ENCODE measurements at regions not wholly inside any gene's neighbourhood (a gene's known extent, or its start where the extent isn't known, plus 50 kb on each side); places are given as distances from the start of the nearest gene placed in this dataset.
"Not testable (repeated sequence)": the region's sequence is repeated elsewhere in the genome, so short reads cannot be mapped to it uniquely, and the experiment has no call there.

- H3K9me3 ChIP-seq = peaks cover 0 to 6% (median 0%) of the 10 kb centered on the region in 4 donors
- no peaks in the 10 kb centered on the region for H3K27me3 ChIP-seq
- TF ChIP-seq EP300 (IDR thresholded peaks at IDR 0.05) = no peak
- TF ChIP-seq POLR2A (IDR thresholded peaks at IDR 0.05; ENCODE audit: low read depth) = no peak
- TF ChIP-seq POLR2AphosphoS5 (IDR thresholded peaks at IDR 0.05) = no peak
- TF ChIP-seq CTCF (IDR thresholded peaks at IDR 0.05) = no peak
- no peak for DNase-seq (ENCODE audit: extremely low spot score)
- no peak overlapping the region for H3K27ac ChIP-seq (replicated peaks in 1 of 4)
- no peaks in the 10 kb centered on the region for H3K4me1 ChIP-seq
- intact Hi-C loops (cut with DNase I) = no loop called here
- no peaks in the 10 kb centered on the region for H3K36me3 ChIP-seq
- 71% methylated on average over 5 of the region's 5 CpGs for WGBS
- H3K4me3 ChIP-seq = no peak overlapping the region
These were observed 207.8 kb upstream of the KIT start for GRCh38 chr4:54449999-54450398.

- H3K9me3 ChIP-seq; intact Hi-C loops (cut with DNase I); H3K27ac ChIP-seq (replicated peaks in 1 of 4); H3K36me3 ChIP-seq; H3K4me1 ChIP-seq; DNase-seq (ENCODE audit: extremely low spot score); H3K4me3 ChIP-seq; H3K27me3 ChIP-seq: not testable (repeated sequence)
- 84% methylated on average over 9 of the region's 9 CpGs for WGBS
These were observed 190.8 kb upstream of the KIT start for GRCh38 chr4:54466960-54467359.

GRCh38 chr4:54473077-54473545 is 184.6 kb upstream of the KIT start:
- intact Hi-C loops (cut with DNase I) = no loop called here
- DNase-seq (ENCODE audit: extremely low spot score) = no peak
- H3K27me3 ChIP-seq = no peaks in the 10 kb centered on the region
- TF ChIP-seq EP300 (IDR thresholded peaks at IDR 0.05) = no peak
- TF ChIP-seq POLR2AphosphoS5 (IDR thresholded peaks at IDR 0.05) = no peak
- TF ChIP-seq POLR2A (IDR thresholded peaks at IDR 0.05; ENCODE audit: low read depth) = no peak
- no peak for TF ChIP-seq CTCF (IDR thresholded peaks at IDR 0.05)
- H3K36me3 ChIP-seq = no peaks in the 10 kb centered on the region
- no peaks in the 10 kb centered on the region for H3K4me1 ChIP-seq
- 86% methylated on average over 5 of the region's 7 CpGs for WGBS
- no peaks in the 10 kb centered on the region for H3K9me3 ChIP-seq
- no peak overlapping the region for H3K4me3 ChIP-seq
- no peak overlapping the region for H3K27ac ChIP-seq (replicated peaks in 1 of 4)

- Histone ChIP-seq H3K4me3 (no peak overlapping the region), H3K9me3 (peaks cover 0 to 6% (median 3%) of the 10 kb centered on the region in 4 donors), H3K27me3 (no peaks in the 10 kb centered on the region), H3K36me3 (no peaks in the 10 kb centered on the region), H3K27ac (replicated peaks in 1 of 4) (no peak overlapping the region), H3K4me1 (no peaks in the 10 kb centered on the region)
- intact Hi-C loops (cut with DNase I) = no loop called here
- TF ChIP-seq POLR2AphosphoS5 (IDR thresholded peaks at IDR 0.05) (no peak), POLR2A (IDR thresholded peaks at IDR 0.05; ENCODE audit: low read depth) (no peak), CTCF (IDR thresholded peaks at IDR 0.05) (no peak), EP300 (IDR thresholded peaks at IDR 0.05) (no peak)
- no peak for DNase-seq (ENCODE audit: extremely low spot score)
- 88% methylated on average over 6 of the region's 6 CpGs for WGBS
These were observed 184.0 kb upstream of the KIT start for GRCh38 chr4:54473798-54474197.

- intact Hi-C loops (cut with DNase I) = no loop called here
- H3K27me3 ChIP-seq = no peaks in the 10 kb centered on the region
- no peaks in the 10 kb centered on the region for H3K4me1 ChIP-seq
- DNase-seq (ENCODE audit: extremely low spot score) = no peak
- no peak overlapping the region for H3K4me3 ChIP-seq
- TF ChIP-seq CTCF (IDR thresholded peaks at IDR 0.05) = no peak
- no peak for TF ChIP-seq EP300 (IDR thresholded peaks at IDR 0.05)
- no peak for TF ChIP-seq POLR2A (IDR thresholded peaks at IDR 0.05; ENCODE audit: low read depth)
- no peak for TF ChIP-seq POLR2AphosphoS5 (IDR thresholded peaks at IDR 0.05)
- no peak overlapping the region for H3K27ac ChIP-seq (replicated peaks in 1 of 4)
- H3K9me3 ChIP-seq = peaks cover 0 to 23% (median 10%) of the 10 kb centered on the region in 4 donors
- H3K36me3 ChIP-seq = no peaks in the 10 kb centered on the region
These were observed 182.2 kb upstream of the KIT start for GRCh38 chr4:54475546-54475945.
